Pancreas (tissue), 10 donors: ENCODE measurements at regions not wholly inside any gene's neighbourhood (a gene's known extent, or its start where the extent isn't known, plus 50 kb on each side); places are given as distances from the start of the nearest gene placed in this dataset.
"Not testable (repeated sequence)": the region's sequence is repeated elsewhere in the genome, so short reads cannot be mapped to it uniquely, and the experiment has no call there.

Source experiments
- ATAC-seq, 4 donors: fragments of 200-7000 bp; cut with Tn5 transposase; one replicate each; pipeline versions ENCODE4 v1.8.0 to v1.9.1; 2020; ENCODE audit warnings: mild to moderate bottlenecking in 4 of 4, moderate library complexity in 4 of 4
- DNase-seq, 6 donors: peaks; one replicate each; pipeline ENCODE4 v3.0.0-alpha.2; 2020
- FAIRE-seq: peaks from 2 replicates; lab custom pipeline; 2012; peaks lifted over from hg19 to GRCh38; lab: Jason Lieb, UNC
- H3K27ac ChIP-seq, 4 donors: fragments of 200-600 bp; sonication (generic); 1 replicate in 3 of 4; 2 replicates in 1 of 4; pipeline versions ENCODE4 v1.5.0 to v1.8.0; 2020
- H3K27me3 ChIP-seq, 4 donors: fragments of 200-600 bp; one replicate each; pipeline ENCODE4 v1.8.0; 2021
- H3K36me3 ChIP-seq, 3 donors: fragments of 200-600 bp; sonication (generic) in 1 of 3; one replicate each; pipeline versions ENCODE4 v1.5.0 to v1.8.0; 2020 to 2021
- H3K4me1 ChIP-seq, 3 donors: fragments of 200-600 bp; one replicate each; pipeline ENCODE4 v1.8.0; 2021
- H3K4me3 ChIP-seq, 4 donors: fragments of 200-600 bp; sonication (generic) in 2 of 4; one replicate each; pipeline versions ENCODE4 v1.5.0 to v1.8.0; 2020 to 2021
- H3K9me3 ChIP-seq, 4 donors: fragments of 200-600 bp; one replicate each; pipeline ENCODE4 v1.8.0; 2021
- WGBS, 2 donors: extraction: QIAGEN DNeasy Blood & Tissue Kit; methylation state at CpG; one replicate each; pipeline ENCODE4 v1.1.7; 2013; 5-methylcytosine and 5-hydroxymethylcytosine counted together
- intact Hi-C, 3 donors: fragments of 100-400 bp; cut with DNase I; formaldehyde crosslinking; loops; one replicate each; pipeline versions ENCODE4 v1.11.1 to v1.14.2; 2022
- TF ChIP-seq, protein P1 (sequence below), 4 donors: fragments of 200-600 bp; sonication (generic) in 3 of 4; IDR thresholded peaks; one replicate each; pipeline versions ENCODE4 v1.5.0 to v1.8.0; 2021; ENCODE audit warnings: antibody characterized with exemption in 4 of 4
- donor health status: healthy with polysubstance abuse.
- donor health status: DM: no; HTN: no; CAD: no; lungs with moderate emphysema.
- donor health status: DM: no; HTN: no; CAD: no.
- donor health status: control.
- donor health status: control.
- donor health status: Bipolar disorder and iron deficiency.
- donor health status: DM: yes; HTN: yes; CAD: no.
- donor health status: DM: no; HTN: no; CAD: no.
- donor health status: DM: no; HTN: no; CAD: no.
- donor health status: DM: yes; HTN: yes; CAD: no.

DNA sequence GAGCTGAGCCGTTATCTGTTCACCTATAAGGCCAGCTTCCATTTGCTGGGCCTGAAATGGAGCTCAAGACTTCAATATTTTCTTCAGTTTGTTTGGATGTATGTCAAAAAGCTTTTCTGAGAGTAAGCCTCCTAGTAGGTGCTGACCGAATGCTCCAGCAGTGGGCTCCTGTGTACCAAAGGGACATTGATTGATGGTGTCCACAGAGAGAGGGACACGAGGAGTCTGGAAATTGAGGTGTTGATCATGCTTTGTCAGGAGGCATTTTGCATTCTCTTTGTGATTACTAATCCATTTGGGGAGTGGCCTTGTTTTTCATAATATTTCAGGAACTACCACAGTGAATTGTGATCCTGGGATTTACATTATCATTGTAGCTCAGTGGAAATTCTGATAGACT is 107.7 kb upstream of the SLC38A2 start:
- TF ChIP-seq, protein P1, sequence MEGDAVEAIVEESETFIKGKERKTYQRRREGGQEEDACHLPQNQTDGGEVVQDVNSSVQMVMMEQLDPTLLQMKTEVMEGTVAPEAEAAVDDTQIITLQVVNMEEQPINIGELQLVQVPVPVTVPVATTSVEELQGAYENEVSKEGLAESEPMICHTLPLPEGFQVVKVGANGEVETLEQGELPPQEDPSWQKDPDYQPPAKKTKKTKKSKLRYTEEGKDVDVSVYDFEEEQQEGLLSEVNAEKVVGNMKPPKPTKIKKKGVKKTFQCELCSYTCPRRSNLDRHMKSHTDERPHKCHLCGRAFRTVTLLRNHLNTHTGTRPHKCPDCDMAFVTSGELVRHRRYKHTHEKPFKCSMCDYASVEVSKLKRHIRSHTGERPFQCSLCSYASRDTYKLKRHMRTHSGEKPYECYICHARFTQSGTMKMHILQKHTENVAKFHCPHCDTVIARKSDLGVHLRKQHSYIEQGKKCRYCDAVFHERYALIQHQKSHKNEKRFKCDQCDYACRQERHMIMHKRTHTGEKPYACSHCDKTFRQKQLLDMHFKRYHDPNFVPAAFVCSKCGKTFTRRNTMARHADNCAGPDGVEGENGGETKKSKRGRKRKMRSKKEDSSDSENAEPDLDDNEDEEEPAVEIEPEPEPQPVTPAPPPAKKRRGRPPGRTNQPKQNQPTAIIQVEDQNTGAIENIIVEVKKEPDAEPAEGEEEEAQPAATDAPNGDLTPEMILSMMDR (IDR thresholded peaks at IDR 0.05): no peak
- peaks cover 0 to 8% (median 4%) of the 10 kb centered on the region in 3 donors for H3K4me1 ChIP-seq
- FAIRE-seq (no peak), ATAC-seq (no peak), DNase-seq (no peak)
- H3K9me3 ChIP-seq: no peaks in the 10 kb centered on the region
- 94% methylated on average over 3 of the region's 3 CpGs for WGBS, 2 donors
- no peaks in the 10 kb centered on the region for H3K27me3 ChIP-seq
- intact Hi-C loops: no loop called here
- no peaks in the 10 kb centered on the region for H3K36me3 ChIP-seq
- no peak overlapping the region for H3K27ac ChIP-seq
- H3K4me3 ChIP-seq: no peak overlapping the region

DNA sequence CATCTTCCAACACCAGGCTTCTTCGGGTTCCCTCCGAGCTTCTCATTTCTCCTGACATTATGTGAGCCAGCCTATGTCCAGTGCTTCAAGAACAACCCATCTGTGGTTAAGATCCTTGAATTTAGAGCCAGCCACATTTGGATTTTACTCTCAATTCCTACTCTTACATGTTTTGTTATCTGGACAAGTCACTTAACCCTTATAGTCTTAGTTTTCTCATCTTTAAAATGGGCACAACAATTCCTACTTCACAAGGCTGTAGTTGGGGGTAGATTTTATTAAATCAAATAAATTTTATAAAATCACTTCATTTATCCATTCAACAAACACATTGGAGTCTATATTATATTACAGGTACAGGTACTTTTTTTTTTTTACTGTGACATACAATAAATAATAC is 105.5 kb upstream of the SLC38A2 start:
- 94 to 95% methylated on average over 2 of the region's 2 CpGs for WGBS, 2 donors
- H3K27ac ChIP-seq: no peak overlapping the region
- TF ChIP-seq, protein P1 (IDR thresholded peaks at IDR 0.05): no peak
- intact Hi-C loops: no loop called here
- no peaks in the 10 kb centered on the region for H3K9me3 ChIP-seq
- peaks cover 5 to 19% (median 14%) of the 10 kb centered on the region in 3 donors for H3K4me1 ChIP-seq
- no peak for ATAC-seq
- H3K4me3 ChIP-seq: no peak overlapping the region
- H3K36me3 ChIP-seq: no peaks in the 10 kb centered on the region
- H3K27me3 ChIP-seq: no peaks in the 10 kb centered on the region
- DNase-seq: no peak
- FAIRE-seq: no peak

DNA sequence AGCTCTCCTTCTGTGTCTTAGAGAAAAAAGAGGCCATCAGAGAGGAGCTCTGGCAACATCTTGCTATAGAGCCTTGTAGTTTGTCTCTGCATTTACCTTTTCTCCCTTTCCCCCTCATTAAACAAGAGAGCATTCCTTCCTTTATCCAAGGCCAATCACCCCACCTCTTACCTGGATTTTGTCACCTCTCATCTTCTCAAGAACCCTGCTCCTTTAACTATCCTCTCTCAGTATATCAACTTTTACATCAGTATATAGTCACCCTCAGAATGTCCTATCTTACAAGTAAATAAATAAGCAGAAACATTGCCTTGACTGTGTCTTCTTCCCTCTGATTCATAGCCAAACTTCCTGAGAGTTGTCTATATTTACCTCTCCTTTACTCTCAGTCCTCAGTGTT is 105.0 kb upstream of the SLC38A2 start:
- Histone ChIP-seq H3K9me3 (no peaks in the 10 kb centered on the region), H3K27me3 (no peaks in the 10 kb centered on the region), H3K4me3 (no peak overlapping the region), H3K36me3 (no peaks in the 10 kb centered on the region), H3K27ac (no peak overlapping the region), H3K4me1 (peaks cover 8 to 21% (median 13%) of the 10 kb centered on the region in 3 donors)
- ATAC-seq (no peak), FAIRE-seq (no peak), DNase-seq (no peak)
- TF ChIP-seq, protein P1 (IDR thresholded peaks at IDR 0.05): no peak
- intact Hi-C loops: no loop called here

DNA sequence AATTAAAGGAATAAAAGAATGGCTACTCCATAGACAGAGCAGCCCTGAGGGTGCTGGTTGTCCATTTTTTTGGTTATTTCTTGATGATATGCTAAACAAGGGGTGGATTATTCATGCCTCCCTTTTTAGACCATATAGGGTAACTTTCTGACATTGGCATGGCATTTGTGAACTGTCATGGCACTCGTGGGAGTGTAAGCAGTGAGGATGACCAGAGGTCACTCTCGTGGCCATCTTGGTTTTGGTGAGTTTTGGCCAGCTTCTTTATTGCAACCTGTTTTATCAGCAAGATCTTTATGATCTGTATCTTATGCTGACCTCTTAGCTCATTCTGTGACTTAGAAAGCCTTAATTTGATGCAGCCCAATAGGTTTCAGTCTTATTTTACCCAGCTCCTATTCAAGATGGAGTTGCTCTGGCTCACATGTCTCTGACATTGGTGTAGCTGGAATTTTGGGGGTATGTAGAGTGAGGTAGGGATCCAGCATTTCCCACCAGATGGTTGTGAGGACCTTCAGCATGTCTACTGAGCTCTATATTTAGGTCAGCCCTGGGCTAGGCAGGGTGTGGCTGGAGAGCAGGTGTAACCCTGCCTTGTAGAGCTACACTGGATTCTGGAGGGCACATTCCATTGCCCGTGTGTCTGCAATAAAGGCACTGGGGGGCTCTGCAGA is 103.5 kb upstream of the SLC38A2 start:
- no peak for DNase-seq
- WGBS, 2 donors: 90 to 92% methylated on average over 3 of the region's 3 CpGs
- Histone ChIP-seq H3K27me3 (no peaks in the 10 kb centered on the region), H3K27ac (no peak overlapping the region), H3K9me3 (no peaks in the 10 kb centered on the region), H3K4me3 (no peak overlapping the region), H3K4me1 (peaks cover 13 to 28% (median 13%) of the 10 kb centered on the region in 3 donors), H3K36me3 (no peaks in the 10 kb centered on the region)
- ATAC-seq: no peak
- TF ChIP-seq, protein P1 (IDR thresholded peaks at IDR 0.05): no peak
- no peak for FAIRE-seq
- intact Hi-C loops: no loop called here

DNA sequence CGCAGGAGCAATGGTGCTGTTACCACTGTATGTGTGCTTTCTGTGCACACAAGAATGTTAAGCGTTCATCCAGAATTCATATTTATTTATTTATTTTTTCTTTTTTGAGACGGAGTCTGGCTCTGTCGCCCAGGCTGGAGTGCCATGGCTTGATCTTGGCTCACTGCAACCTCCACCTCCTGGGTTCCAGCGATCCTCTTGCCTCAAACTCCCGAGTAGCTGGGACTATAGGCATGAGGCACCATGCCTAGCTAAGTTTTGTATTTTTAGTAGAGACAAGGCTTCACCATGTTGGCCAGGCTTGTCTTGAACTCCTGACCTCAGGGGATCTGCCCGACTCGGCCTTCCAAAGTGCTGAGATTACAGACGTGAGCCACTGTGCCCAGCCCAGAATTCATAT is 101.8 kb upstream of the SLC38A2 start:
- Histone ChIP-seq H3K4me1 (peaks cover 13 to 28% (median 13%) of the 10 kb centered on the region in 3 donors), H3K27ac (peak overlapping the region in 3 of 4 donors; percentile 40 to 82 (median 80))
- DNase-seq, H3K27me3 ChIP-seq, H3K4me3 ChIP-seq, ATAC-seq, intact Hi-C loops, H3K36me3 ChIP-seq, H3K9me3 ChIP-seq, FAIRE-seq: not testable (repeated sequence)
- 89 to 91% methylated on average over 9 of the region's 9 CpGs for WGBS, 2 donors
